Activated T-helper 2 cell treated with anti-CD3 and anti-CD28 coated beads, Interferon-gamma antibody, Interleukin-2, Interleukin-4, amounts not matched to agents 10 μg/mL and 5 μg/mL and 100 μg/mL, durations not matched to agents 14 hours and 24 hours and 36 hours (primary cell): ENCODE measurements at regions not wholly inside any gene's neighbourhood (a gene's known extent, or its start where the extent isn't known, plus 50 kb on each side); places are given as distances from the start of the nearest gene placed in this dataset.
"Not testable (repeated sequence)": the region's sequence is repeated elsewhere in the genome, so short reads cannot be mapped to it uniquely, and the experiment has no call there.

Experiments used
- DNase-seq: peaks from one replicate; pipeline ENCODE4 v3.0.0; 2021; ENCODE audit warnings: low spot score
- H3K27ac Mint-ChIP-seq: one replicate; pipeline ENCODE4 v1.8.0; 2021; ENCODE audit warnings: mixed read lengths
- H3K27me3 Mint-ChIP-seq: one replicate; pipeline ENCODE4 v1.8.0; 2021; ENCODE audit warnings: low read depth, mixed read lengths
- H3K36me3 Mint-ChIP-seq: one replicate; pipeline ENCODE4 v1.8.0; 2021; ENCODE audit warnings: low read depth, mixed read lengths
- H3K4me1 Mint-ChIP-seq: one replicate; pipeline ENCODE4 v1.8.0; 2021; ENCODE audit warnings: low read depth, mixed read lengths
- H3K4me3 Mint-ChIP-seq: one replicate; pipeline ENCODE4 v1.8.0; 2021; ENCODE audit warnings: low read depth, mild to moderate bottlenecking, moderate library complexity, mixed read lengths
- H3K9me3 Mint-ChIP-seq: one replicate; pipeline ENCODE4 v1.8.0; 2021; ENCODE audit warnings: mixed read lengths
- intact Hi-C: fragments of 100-400 bp; cut with micrococcal nuclease; formaldehyde crosslinking; loops from one replicate; pipeline ENCODE4 v1.15.1; 2023

- H3K36me3 Mint-ChIP-seq, result peaks cover 11% of the 10 kb centered on the region
- no peak overlapping the region for H3K4me3 Mint-ChIP-seq
- DNase-seq, result no peak
- H3K9me3 Mint-ChIP-seq, result peaks cover 6% of the 10 kb centered on the region
- intact Hi-C loops, result no loop called here
- no peaks in the 10 kb centered on the region for H3K27me3 Mint-ChIP-seq
- no peak overlapping the region for H3K27ac Mint-ChIP-seq
- H3K4me1 Mint-ChIP-seq, result peaks cover 13% of the 10 kb centered on the region
Measured at GRCh38 chr3:189406148-189406547, 225.0 kb upstream of the TP63 start.

- DNase-seq, result no peak
- no peak overlapping the region for H3K4me3 Mint-ChIP-seq
- peaks cover 6% of the 10 kb centered on the region for H3K9me3 Mint-ChIP-seq
- no peaks in the 10 kb centered on the region for H3K27me3 Mint-ChIP-seq
- H3K4me1 Mint-ChIP-seq, result peaks cover 4% of the 10 kb centered on the region
- peaks cover 22% of the 10 kb centered on the region for H3K36me3 Mint-ChIP-seq
- no peak overlapping the region for H3K27ac Mint-ChIP-seq
- intact Hi-C loops, result no loop called here
Measured at GRCh38 chr3:189410522-189410921, 220.7 kb upstream of the TP63 start.

- Mint-ChIP-seq H3K4me3 (no peak overlapping the region), H3K27me3 (no peaks in the 10 kb centered on the region), H3K27ac (no peak overlapping the region), H3K4me1 (peaks cover 37% of the 10 kb centered on the region), H3K36me3 (peaks cover 46% of the 10 kb centered on the region), H3K9me3 (peaks cover 17% of the 10 kb centered on the region)
- intact Hi-C loops, result loop anchor here (1.0 to 5.0 kb wide), 4 partner anchors 110 to 148 kb away; no protein-coding TSS in a partner anchor
- no peak for DNase-seq
Measured at GRCh38 chr3:189419038-189419437, 212.2 kb upstream of the TP63 start.

GRCh38 chr3:189419683-189420082 lies 211.5 kb upstream of the TP63 start:
- intact Hi-C loops, result loop anchor here (1.0 to 5.0 kb wide), 4 partner anchors 110 to 148 kb away; no protein-coding TSS in a partner anchor

GRCh38 chr3:189424922-189425321 lies 206.3 kb upstream of the TP63 start:
- H3K9me3 Mint-ChIP-seq, result peaks cover 6% of the 10 kb centered on the region
- H3K4me1 Mint-ChIP-seq, result peaks cover 26% of the 10 kb centered on the region
- H3K27me3 Mint-ChIP-seq, result no peaks in the 10 kb centered on the region
- H3K27ac Mint-ChIP-seq, result no peak overlapping the region
- no peak for DNase-seq
- no peak overlapping the region for H3K4me3 Mint-ChIP-seq
- peaks cover 34% of the 10 kb centered on the region for H3K36me3 Mint-ChIP-seq
- intact Hi-C loops, result no loop called here

More at GRCh38 chr3:189419683-189420082, 211.5 kb upstream of the TP63 start:
- H3K36me3 Mint-ChIP-seq, result peaks cover 43% of the 10 kb centered on the region
- H3K27ac Mint-ChIP-seq, result peak overlapping the region; percentile 58
- H3K4me1 Mint-ChIP-seq, result peaks cover 38% of the 10 kb centered on the region
- H3K27me3 Mint-ChIP-seq, result no peaks in the 10 kb centered on the region
- DNase-seq, result no peak
- no peak overlapping the region for H3K4me3 Mint-ChIP-seq
- peaks cover 11% of the 10 kb centered on the region for H3K9me3 Mint-ChIP-seq

- DNase-seq, result no peak
- H3K36me3 Mint-ChIP-seq, result peaks cover 32% of the 10 kb centered on the region
- intact Hi-C loops, result no loop called here
- H3K27me3 Mint-ChIP-seq, result no peaks in the 10 kb centered on the region
- no peak overlapping the region for H3K27ac Mint-ChIP-seq
- no peak overlapping the region for H3K4me3 Mint-ChIP-seq
- H3K9me3 Mint-ChIP-seq, result peaks cover 21% of the 10 kb centered on the region
- peaks cover 13% of the 10 kb centered on the region for H3K4me1 Mint-ChIP-seq
Measured at GRCh38 chr3:189429019-189429418, 202.2 kb upstream of the TP63 start.

- Mint-ChIP-seq H3K27ac (no peak overlapping the region), H3K4me3 (no peak overlapping the region), H3K9me3 (peaks cover 33% of the 10 kb centered on the region), H3K36me3 (peaks cover 40% of the 10 kb centered on the region), H3K27me3 (no peaks in the 10 kb centered on the region), H3K4me1 (peaks cover 7% of the 10 kb centered on the region)
- intact Hi-C loops, result no loop called here
- DNase-seq, result no peak
Measured at GRCh38 chr3:189430166-189430565, 201.0 kb upstream of the TP63 start.

- H3K4me3 Mint-ChIP-seq, H3K4me1 Mint-ChIP-seq, intact Hi-C loops, H3K27ac Mint-ChIP-seq, H3K27me3 Mint-ChIP-seq, DNase-seq: not testable (repeated sequence)
- Mint-ChIP-seq H3K36me3 (peaks cover 12% of the 10 kb centered on the region), H3K9me3 (peaks cover 12% of the 10 kb centered on the region)
Measured at GRCh38 chr3:189442257-189442656, 188.9 kb upstream of the TP63 start.

- intact Hi-C loops, result no loop called here
- Mint-ChIP-seq H3K27me3 (no peaks in the 10 kb centered on the region), H3K27ac (no peak overlapping the region), H3K4me3 (no peak overlapping the region), H3K4me1 (no peaks in the 10 kb centered on the region), H3K36me3 (peaks cover 12% of the 10 kb centered on the region), H3K9me3 (peaks cover 12% of the 10 kb centered on the region)
- DNase-seq, result no peak
Measured at GRCh38 chr3:189446959-189447560, 184.1 kb upstream of the TP63 start.

GRCh38 chr3:189449084-189449483 lies 182.1 kb upstream of the TP63 start:
- H3K27me3 Mint-ChIP-seq, result no peaks in the 10 kb centered on the region
- no peak overlapping the region for H3K4me3 Mint-ChIP-seq
- intact Hi-C loops, result no loop called here
- peaks cover 5% of the 10 kb centered on the region for H3K9me3 Mint-ChIP-seq
- H3K36me3 Mint-ChIP-seq, result no peaks in the 10 kb centered on the region
- no peak for DNase-seq
- H3K27ac Mint-ChIP-seq, result no peak overlapping the region
- H3K4me1 Mint-ChIP-seq, result no peaks in the 10 kb centered on the region

GRCh38 chr3:189455009-189455408 lies 176.2 kb upstream of the TP63 start:
- Mint-ChIP-seq H3K27ac (no peak overlapping the region), H3K27me3 (no peaks in the 10 kb centered on the region), H3K4me1 (no peaks in the 10 kb centered on the region), H3K4me3 (no peak overlapping the region), H3K9me3 (peaks cover 7% of the 10 kb centered on the region), H3K36me3 (peaks cover 8% of the 10 kb centered on the region)
- no peak for DNase-seq
- intact Hi-C loops, result no loop called here

GRCh38 chr3:189455641-189456417 lies 175.4 kb upstream of the TP63 start:
- no peak for DNase-seq
- H3K27ac Mint-ChIP-seq, result no peak overlapping the region
- H3K27me3 Mint-ChIP-seq, result no peaks in the 10 kb centered on the region
- intact Hi-C loops, result no loop called here
- H3K36me3 Mint-ChIP-seq, result peaks cover 14% of the 10 kb centered on the region
- peaks cover 12% of the 10 kb centered on the region for H3K9me3 Mint-ChIP-seq
- H3K4me3 Mint-ChIP-seq, result no peak overlapping the region
- no peaks in the 10 kb centered on the region for H3K4me1 Mint-ChIP-seq

GRCh38 chr3:189457201-189457607 lies 174.0 kb upstream of the TP63 start:
- Mint-ChIP-seq H3K4me3 (no peak overlapping the region), H3K27ac (no peak overlapping the region), H3K27me3 (no peaks in the 10 kb centered on the region), H3K9me3 (peaks cover 12% of the 10 kb centered on the region), H3K4me1 (peaks cover 2% of the 10 kb centered on the region), H3K36me3 (peaks cover 14% of the 10 kb centered on the region)
- no peak for DNase-seq
- intact Hi-C loops, result no loop called here
